D721Med (cell line): ENCODE measurements at regions not wholly inside any gene's neighbourhood (a gene's known extent, or its start where the extent isn't known, plus 50 kb on each side); places are given as distances from the start of the nearest gene placed in this dataset.

ENCODE experiments used
- DNase-seq: peaks from one replicate; pipeline ENCODE4 v3.0.0; 2011; ENCODE audit warnings: low spot score; ENCODE audit not compliant: insufficient read length
- FAIRE-seq: peaks from 2 replicates; lab custom pipeline; 2011; peaks lifted over from hg19 to GRCh38; lab: Jason Lieb, UNC
- TF ChIP-seq, protein P1 (sequence below): IDR thresholded peaks from 2 replicates; pipeline ENCODE4 v1.5.1; 2012; ENCODE audit warnings: mild to moderate bottlenecking, control low read depth; ENCODE audit not compliant: insufficient read depth; ENCODE audit errors: missing control alignments

DNA sequence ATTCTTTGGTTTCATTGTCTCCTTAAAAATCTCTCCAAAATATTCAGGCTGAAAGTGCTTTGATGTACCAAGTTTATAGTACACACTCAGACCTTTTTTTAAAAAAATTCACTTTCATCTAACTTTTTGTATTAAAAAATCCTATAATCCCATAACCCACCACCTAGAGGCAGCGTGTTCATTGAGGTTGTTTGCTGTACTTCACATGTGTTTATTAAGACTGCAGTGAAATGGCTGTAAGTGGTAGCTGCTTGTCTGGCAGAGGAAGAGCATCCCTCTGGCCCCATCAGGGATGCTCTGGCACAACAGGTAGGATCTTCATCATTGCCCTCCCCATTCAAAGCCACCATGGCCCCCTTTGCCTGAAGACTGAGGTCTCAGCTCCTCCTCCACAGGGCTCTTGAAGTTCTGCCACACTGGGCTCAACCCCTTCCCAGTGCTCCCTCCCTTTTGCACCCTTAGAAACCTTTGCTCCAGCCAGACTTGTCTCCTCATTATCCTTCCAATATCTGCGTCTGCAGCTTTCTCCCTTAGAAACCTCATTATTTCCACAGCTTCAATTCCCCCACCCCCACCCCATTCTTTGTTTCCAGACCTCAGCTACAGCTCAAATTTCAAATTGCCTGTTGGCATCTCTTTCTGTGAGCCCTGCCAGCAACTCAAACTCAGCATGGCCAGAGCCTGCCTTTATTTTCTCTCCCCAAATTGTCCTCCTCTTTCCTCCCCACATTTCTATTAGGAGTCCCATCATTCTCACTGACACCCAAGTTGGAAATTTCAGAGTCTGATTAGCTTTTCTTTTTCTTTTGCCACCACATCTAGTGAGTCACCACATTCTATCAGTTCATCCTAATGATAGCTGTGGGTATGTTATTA lies 369.6 kb upstream of the USP24 start:
- no peak for DNase-seq
- no peak for FAIRE-seq

DNA sequence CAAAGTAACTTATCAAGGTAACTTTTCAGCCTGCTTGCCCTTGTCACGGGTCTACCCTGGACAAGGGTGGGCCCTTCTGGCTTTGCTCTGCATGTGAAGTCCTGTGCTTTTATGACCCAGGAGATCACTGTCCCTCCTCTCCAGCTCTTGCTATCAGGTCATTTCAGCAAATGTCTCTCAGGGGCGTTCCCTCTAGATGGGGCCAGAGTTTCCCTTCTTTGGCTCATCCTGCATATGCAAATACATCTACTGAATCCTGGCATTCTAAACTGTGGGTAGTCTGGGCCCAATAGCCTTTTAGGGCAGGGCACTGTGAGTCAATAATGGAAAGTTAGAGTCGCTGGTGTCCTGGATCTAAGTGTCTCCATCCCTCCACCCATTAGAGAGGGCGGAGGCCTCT lies 366.9 kb upstream of the USP24 start:
- TF ChIP-seq, protein P1, sequence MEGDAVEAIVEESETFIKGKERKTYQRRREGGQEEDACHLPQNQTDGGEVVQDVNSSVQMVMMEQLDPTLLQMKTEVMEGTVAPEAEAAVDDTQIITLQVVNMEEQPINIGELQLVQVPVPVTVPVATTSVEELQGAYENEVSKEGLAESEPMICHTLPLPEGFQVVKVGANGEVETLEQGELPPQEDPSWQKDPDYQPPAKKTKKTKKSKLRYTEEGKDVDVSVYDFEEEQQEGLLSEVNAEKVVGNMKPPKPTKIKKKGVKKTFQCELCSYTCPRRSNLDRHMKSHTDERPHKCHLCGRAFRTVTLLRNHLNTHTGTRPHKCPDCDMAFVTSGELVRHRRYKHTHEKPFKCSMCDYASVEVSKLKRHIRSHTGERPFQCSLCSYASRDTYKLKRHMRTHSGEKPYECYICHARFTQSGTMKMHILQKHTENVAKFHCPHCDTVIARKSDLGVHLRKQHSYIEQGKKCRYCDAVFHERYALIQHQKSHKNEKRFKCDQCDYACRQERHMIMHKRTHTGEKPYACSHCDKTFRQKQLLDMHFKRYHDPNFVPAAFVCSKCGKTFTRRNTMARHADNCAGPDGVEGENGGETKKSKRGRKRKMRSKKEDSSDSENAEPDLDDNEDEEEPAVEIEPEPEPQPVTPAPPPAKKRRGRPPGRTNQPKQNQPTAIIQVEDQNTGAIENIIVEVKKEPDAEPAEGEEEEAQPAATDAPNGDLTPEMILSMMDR = no peak
- FAIRE-seq (no peak), DNase-seq (no peak)

More for the DNA sequence above, 369.6 kb upstream of the USP24 start:
- TF ChIP-seq, protein P1 = no peak

- no peak for DNase-seq
- TF ChIP-seq, protein P1 = no peak
- no peak for FAIRE-seq
Observed at GRCh38 chr1:55580845-55581332, 365.7 kb upstream of the USP24 start.

GRCh38 chr1:55579332-55580001 lies 364.3 kb upstream of the USP24 start:
- TF ChIP-seq, protein P1 = no peak
- DNase-seq (no peak), FAIRE-seq (no peak)

- DNase-seq (no peak), FAIRE-seq (no peak)
- TF ChIP-seq, protein P1 = no peak
Observed at GRCh38 chr1:55578646-55579045, 363.5 kb upstream of the USP24 start.

- DNase-seq = no peak
- TF ChIP-seq, protein P1 = no peak
- FAIRE-seq = no peak
Observed at GRCh38 chr1:55575571-55576279, 360.6 kb upstream of the USP24 start.
